Esophagus squamous epithelium (tissue), 4 donors: ENCODE measurements at regions not wholly inside any gene's neighbourhood (a gene's known extent, or its start where the extent isn't known, plus 50 kb on each side); places are given as distances from the start of the nearest gene placed in this dataset.

Source experiments
- POLR2A ChIP-seq, 4 donors: fragments of 450-650 bp; IDR thresholded peaks; one replicate each; pipeline ENCODE4 v1.6.1; 2017; ENCODE audit warnings: antibody characterized with exemption in 4 of 4, mild to moderate bottlenecking in 4 of 4, moderate library complexity in 3 of 4
- TF ChIP-seq, protein P1 (sequence below), 6 experiments: fragments of 450-650 bp in 4 of 6; fragments of 200-600 bp in 2 of 6; sonication (generic) in 2 of 6; IDR thresholded peaks; one replicate each; pipeline ENCODE4 v1.5.1; 2016 to 2019; ENCODE audit warnings: antibody characterized with exemption in 6 of 6, mild to moderate bottlenecking in 4 of 6, moderate library complexity in 4 of 6

DNA sequence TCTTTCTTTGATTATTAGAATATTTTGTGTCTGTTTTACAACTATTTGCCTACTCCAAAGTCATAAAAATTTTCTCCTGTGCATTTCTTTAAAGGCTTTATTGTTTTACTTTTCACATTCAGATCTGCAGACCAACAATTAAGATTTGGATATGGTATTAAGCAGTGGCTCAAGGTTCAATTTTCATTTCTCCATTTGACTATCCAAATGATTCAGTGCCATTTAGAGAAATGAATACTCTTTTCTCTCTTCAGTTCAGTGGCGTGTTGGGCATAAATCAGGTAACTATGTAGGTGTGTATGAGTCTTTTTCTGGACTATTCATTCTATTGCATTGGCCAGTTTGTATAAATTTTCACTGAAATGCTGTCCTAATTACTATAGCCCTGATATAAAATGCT lies 57.3 kb upstream of the IL1R1 start:
- TF ChIP-seq, protein P1, sequence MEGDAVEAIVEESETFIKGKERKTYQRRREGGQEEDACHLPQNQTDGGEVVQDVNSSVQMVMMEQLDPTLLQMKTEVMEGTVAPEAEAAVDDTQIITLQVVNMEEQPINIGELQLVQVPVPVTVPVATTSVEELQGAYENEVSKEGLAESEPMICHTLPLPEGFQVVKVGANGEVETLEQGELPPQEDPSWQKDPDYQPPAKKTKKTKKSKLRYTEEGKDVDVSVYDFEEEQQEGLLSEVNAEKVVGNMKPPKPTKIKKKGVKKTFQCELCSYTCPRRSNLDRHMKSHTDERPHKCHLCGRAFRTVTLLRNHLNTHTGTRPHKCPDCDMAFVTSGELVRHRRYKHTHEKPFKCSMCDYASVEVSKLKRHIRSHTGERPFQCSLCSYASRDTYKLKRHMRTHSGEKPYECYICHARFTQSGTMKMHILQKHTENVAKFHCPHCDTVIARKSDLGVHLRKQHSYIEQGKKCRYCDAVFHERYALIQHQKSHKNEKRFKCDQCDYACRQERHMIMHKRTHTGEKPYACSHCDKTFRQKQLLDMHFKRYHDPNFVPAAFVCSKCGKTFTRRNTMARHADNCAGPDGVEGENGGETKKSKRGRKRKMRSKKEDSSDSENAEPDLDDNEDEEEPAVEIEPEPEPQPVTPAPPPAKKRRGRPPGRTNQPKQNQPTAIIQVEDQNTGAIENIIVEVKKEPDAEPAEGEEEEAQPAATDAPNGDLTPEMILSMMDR (IDR thresholded peaks at IDR 0.05), result no peak
- TF ChIP-seq POLR2A (IDR thresholded peaks at IDR 0.05), result no peak
